Loucy (cell line): ENCODE measurements at regions not wholly inside any gene's neighbourhood (a gene's known extent, or its start where the extent isn't known, plus 50 kb on each side); places are given as distances from the start of the nearest gene placed in this dataset.
"Not testable (repeated sequence)": the region's sequence is repeated elsewhere in the genome, so short reads cannot be mapped to it uniquely, and the experiment has no call there.

Experiments
- CTCF ChIP-seq: fragments of 200-600 bp; sonication (generic); conservative IDR thresholded peaks from 2 replicates; pipeline ENCODE4 v1.5.1; 2014; ENCODE audit warnings: mild to moderate bottlenecking, antibody characterized with exemption, low read length
- EZH2phosphoT487 ChIP-seq: fragments of 200-600 bp; IDR thresholded peaks from 2 replicates; pipeline ENCODE4 v1.6.1; 2018; ENCODE audit warnings: antibody characterized with exemption, mild to moderate bottlenecking, moderate library complexity, borderline replicate concordance

GRCh38 chr3:16023881-16024280 lies 150.6 kb upstream of the GALNT15 start:
- not testable (repeated sequence) for TF ChIP-seq CTCF, EZH2phosphoT487
